ENCODE measurements at regions not wholly inside any gene's neighbourhood (a gene's known extent, or its start where the extent isn't known, plus 50 kb on each side); places are given as distances from the start of the nearest gene placed in this dataset.
"Not testable (repeated sequence)": the region's sequence is repeated elsewhere in the genome, so short reads cannot be mapped to it uniquely, and the experiment has no call there.

GRCh38 chr10:125409756-125410155 lies 249.4 kb upstream of the CTBP2 start:
- Histone ChIP-seq H3K4me2 (no peak overlapping the region), H3K79me2 (ENCODE audit: low read depth) (no peaks in the 10 kb centered on the region), H4K20me1 (ENCODE audit: low read depth) (no peaks in the 10 kb centered on the region), H3F3A (ENCODE audit: low read depth) (no peaks in the 10 kb centered on the region), H3K9me3 (ENCODE audit: low read depth) (no peaks in the 10 kb centered on the region), H3K4me3 (no peak overlapping the region), H3K36me3 (no peaks in the 10 kb centered on the region), H3K4me1 (no peaks in the 10 kb centered on the region), H2AFZ (replicated peaks) (no peak overlapping the region), H3K27me3 (no peaks in the 10 kb centered on the region), H3K9ac (no peak overlapping the region), H3K27ac (no peak overlapping the region)
- no peaks in the 10 kb centered on the region for H3K36me3 Mint-ChIP-seq
- H3K9me3 Mint-ChIP-seq, result no peaks in the 10 kb centered on the region
- H3K4me1 Mint-ChIP-seq, result no peaks in the 10 kb centered on the region
- TF ChIP-seq EZH2phosphoT487 (IDR thresholded peaks at IDR 0.05), result no peak
- TF ChIP-seq EZH2 (IDR thresholded peaks at IDR 0.05), result no peak
- TF ChIP-seq, protein P1, sequence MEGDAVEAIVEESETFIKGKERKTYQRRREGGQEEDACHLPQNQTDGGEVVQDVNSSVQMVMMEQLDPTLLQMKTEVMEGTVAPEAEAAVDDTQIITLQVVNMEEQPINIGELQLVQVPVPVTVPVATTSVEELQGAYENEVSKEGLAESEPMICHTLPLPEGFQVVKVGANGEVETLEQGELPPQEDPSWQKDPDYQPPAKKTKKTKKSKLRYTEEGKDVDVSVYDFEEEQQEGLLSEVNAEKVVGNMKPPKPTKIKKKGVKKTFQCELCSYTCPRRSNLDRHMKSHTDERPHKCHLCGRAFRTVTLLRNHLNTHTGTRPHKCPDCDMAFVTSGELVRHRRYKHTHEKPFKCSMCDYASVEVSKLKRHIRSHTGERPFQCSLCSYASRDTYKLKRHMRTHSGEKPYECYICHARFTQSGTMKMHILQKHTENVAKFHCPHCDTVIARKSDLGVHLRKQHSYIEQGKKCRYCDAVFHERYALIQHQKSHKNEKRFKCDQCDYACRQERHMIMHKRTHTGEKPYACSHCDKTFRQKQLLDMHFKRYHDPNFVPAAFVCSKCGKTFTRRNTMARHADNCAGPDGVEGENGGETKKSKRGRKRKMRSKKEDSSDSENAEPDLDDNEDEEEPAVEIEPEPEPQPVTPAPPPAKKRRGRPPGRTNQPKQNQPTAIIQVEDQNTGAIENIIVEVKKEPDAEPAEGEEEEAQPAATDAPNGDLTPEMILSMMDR (IDR thresholded peaks at IDR 0.05), result no peak
- no peak for DNase-seq (ENCODE audit: low spot score)
- peaks cover 2% of the 10 kb centered on the region for H3K27me3 Mint-ChIP-seq (ENCODE audit: insufficient read depth, low read depth)
- H3K4me3 Mint-ChIP-seq, result no peak overlapping the region
- no peak overlapping the region for H3K27ac Mint-ChIP-seq

DNA sequence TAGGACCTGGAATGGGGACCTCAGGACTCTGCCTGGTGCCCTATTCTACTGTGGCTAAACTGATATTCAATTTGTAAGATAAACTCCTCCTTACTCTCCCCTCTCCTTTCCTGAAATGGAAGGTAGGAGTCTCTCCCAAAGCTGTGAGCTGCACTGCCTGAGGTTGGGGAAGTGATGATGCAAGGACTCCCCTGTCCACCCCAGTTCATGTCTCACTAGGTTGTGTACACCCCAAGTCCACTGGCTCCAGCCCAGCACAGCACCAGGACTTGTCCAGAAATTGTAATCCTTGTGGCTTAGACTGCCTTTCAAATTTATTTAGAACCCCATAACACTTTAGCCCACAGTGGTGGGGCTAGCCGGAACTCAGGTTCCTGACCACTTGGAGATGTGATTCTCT lies 247.2 kb upstream of the CTBP2 start:
- no peak overlapping the region for H3K4me3 Mint-ChIP-seq
- Histone ChIP-seq H3K36me3 (no peaks in the 10 kb centered on the region), H3K4me3 (no peak overlapping the region), H4K20me1 (ENCODE audit: low read depth) (no peaks in the 10 kb centered on the region), H3F3A (ENCODE audit: low read depth) (no peaks in the 10 kb centered on the region), H3K9me3 (ENCODE audit: low read depth) (no peaks in the 10 kb centered on the region), H3K79me2 (ENCODE audit: low read depth) (no peaks in the 10 kb centered on the region), H3K9ac (no peak overlapping the region), H3K27ac (no peak overlapping the region), H3K4me2 (no peak overlapping the region), H3K4me1 (no peaks in the 10 kb centered on the region), H2AFZ (replicated peaks) (no peak overlapping the region), H3K27me3 (no peaks in the 10 kb centered on the region)
- peaks cover 2% of the 10 kb centered on the region for H3K9me3 Mint-ChIP-seq
- no peak for DNase-seq (ENCODE audit: low spot score)
- no peaks in the 10 kb centered on the region for H3K4me1 Mint-ChIP-seq
- H3K27ac Mint-ChIP-seq, result no peak overlapping the region
- no peak for TF ChIP-seq EZH2 (IDR thresholded peaks at IDR 0.05)
- H3K36me3 Mint-ChIP-seq, result no peaks in the 10 kb centered on the region
- peaks cover 2% of the 10 kb centered on the region for H3K27me3 Mint-ChIP-seq (ENCODE audit: insufficient read depth, low read depth)

GRCh38 chr10:125407000-125407502 lies 246.7 kb upstream of the CTBP2 start:
- Histone ChIP-seq H3K4me2 (no peak overlapping the region), H3K9me3 (ENCODE audit: low read depth) (no peaks in the 10 kb centered on the region), H3K4me3 (no peak overlapping the region), H3K36me3 (no peaks in the 10 kb centered on the region), H3K4me1 (no peaks in the 10 kb centered on the region), H2AFZ (replicated peaks) (no peak overlapping the region), H3F3A (ENCODE audit: low read depth) (no peaks in the 10 kb centered on the region), H3K27me3 (no peaks in the 10 kb centered on the region), H4K20me1 (ENCODE audit: low read depth) (no peaks in the 10 kb centered on the region), H3K9ac (no peak overlapping the region), H3K79me2 (ENCODE audit: low read depth) (no peaks in the 10 kb centered on the region), H3K27ac (no peak overlapping the region)
- peaks cover 2% of the 10 kb centered on the region for H3K27me3 Mint-ChIP-seq (ENCODE audit: insufficient read depth, low read depth)
- TF ChIP-seq EZH2 (IDR thresholded peaks at IDR 0.05) (no peak), EZH2phosphoT487 (IDR thresholded peaks at IDR 0.05) (no peak)
- TF ChIP-seq, protein P1 (IDR thresholded peaks at IDR 0.05), result no peak
- H3K27ac Mint-ChIP-seq, result no peak overlapping the region
- peaks cover 4% of the 10 kb centered on the region for H3K9me3 Mint-ChIP-seq
- no peak overlapping the region for H3K4me3 Mint-ChIP-seq
- no peaks in the 10 kb centered on the region for H3K36me3 Mint-ChIP-seq
- no peaks in the 10 kb centered on the region for H3K4me1 Mint-ChIP-seq
- DNase-seq (ENCODE audit: low spot score), result no peak

- not testable (repeated sequence) for H3K27ac Mint-ChIP-seq; H3K36me3 Mint-ChIP-seq; H3K9ac ChIP-seq; H3K9me3 ChIP-seq (ENCODE audit: low read depth); DNase-seq (ENCODE audit: low spot score); H3K27ac ChIP-seq; H3K4me1 ChIP-seq; H3K27me3 ChIP-seq; H3K4me1 Mint-ChIP-seq; H3K36me3 ChIP-seq; H2AFZ ChIP-seq (replicated peaks); H3K4me2 ChIP-seq; H3K79me2 ChIP-seq (ENCODE audit: low read depth); H3K4me3 ChIP-seq; H3K9me3 Mint-ChIP-seq; H3K4me3 Mint-ChIP-seq; H3K27me3 Mint-ChIP-seq (ENCODE audit: insufficient read depth, low read depth); H4K20me1 ChIP-seq (ENCODE audit: low read depth); H3F3A ChIP-seq (ENCODE audit: low read depth)
Observed at GRCh38 chr10:125404902-125405301, 244.5 kb upstream of the CTBP2 start.

All from neural progenitor cell (in vitro differentiated cells).